HEK293T (cell line): ENCODE measurements at regions not wholly inside any gene's neighbourhood (a gene's known extent, or its start where the extent isn't known, plus 50 kb on each side); places are given as distances from the start of the nearest gene placed in this dataset.

ENCODE experiments used
- ARNT ChIP-seq: fragments of 450-650 bp; IDR thresholded peaks from 2 replicates; pipeline ENCODE4 v1.6.1; 2017; ENCODE audit warnings: mild to moderate bottlenecking
- FOXK2 ChIP-seq: fragments of 450-650 bp; IDR thresholded peaks from 2 replicates; pipeline ENCODE4 v1.6.1; 2016; ENCODE audit warnings: mild to moderate bottlenecking
- FOXM1 ChIP-seq: fragments of 450-650 bp; IDR thresholded peaks from 2 replicates; pipeline ENCODE4 v1.6.1; 2017; ENCODE audit warnings: mild to moderate bottlenecking, borderline replicate concordance
- L3MBTL2 ChIP-seq: fragments of 450-650 bp; conservative IDR thresholded peaks from 2 replicates; pipeline ENCODE4 v1.6.1; 2016; ENCODE audit warnings: mild to moderate bottlenecking
- SP1 ChIP-seq: fragments of 450-650 bp; IDR thresholded peaks from 2 replicates; pipeline ENCODE4 v1.6.1; 2017
- SUZ12 ChIP-seq: fragments of 450-650 bp; IDR thresholded peaks from 2 replicates; pipeline ENCODE4 v1.6.1; 2016; ENCODE audit warnings: mild to moderate bottlenecking
- TARDBP ChIP-seq: fragments of 450-650 bp; IDR thresholded peaks from 2 replicates; pipeline ENCODE4 v1.6.1; 2016
- ZNF384 ChIP-seq: fragments of 450-650 bp; IDR thresholded peaks from 2 replicates; pipeline ENCODE4 v1.6.1; 2016

DNA sequence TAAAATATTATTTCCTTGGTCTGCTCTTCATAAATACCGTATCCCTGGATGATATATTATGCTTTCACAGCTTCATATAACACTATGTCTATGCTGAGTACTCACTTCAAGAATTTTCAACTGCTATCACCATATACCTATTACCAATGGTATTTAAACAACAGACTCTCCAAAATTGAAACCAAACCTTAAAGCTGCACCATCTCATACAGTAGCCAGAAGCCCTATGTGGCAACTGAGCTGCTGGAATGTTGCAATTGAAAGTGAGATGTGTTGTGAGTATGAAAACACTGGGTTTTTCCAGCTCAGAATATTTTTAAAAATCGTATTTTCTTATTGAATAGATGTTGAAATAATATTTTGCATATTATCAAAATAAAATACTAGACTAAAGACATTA lies 130.1 kb upstream of the GOLGA6L6 start:
- TF ChIP-seq ZNF384 = no peak
- no peak for TF ChIP-seq SP1
- no peak for TF ChIP-seq TARDBP
- TF ChIP-seq L3MBTL2 = no peak
- no peak for TF ChIP-seq ARNT
- no peak for TF ChIP-seq FOXK2
- TF ChIP-seq SUZ12 = no peak
- TF ChIP-seq FOXM1 = no peak
